OCI-LY1 (cell line): ENCODE measurements at regions not wholly inside any gene's neighbourhood (a gene's known extent, or its start where the extent isn't known, plus 50 kb on each side); places are given as distances from the start of the nearest gene placed in this dataset.
"Not testable (repeated sequence)": the region's sequence is repeated elsewhere in the genome, so short reads cannot be mapped to it uniquely, and the experiment has no call there.

ENCODE experiments used
- H2AFZ ChIP-seq: fragments of 200-600 bp; sonication (generic), shearing (Covaris generic); 2 replicates; pipeline ENCODE4 v1.6.0; 2014; ENCODE audit warnings: antibody characterized with exemption, mild to moderate bottlenecking, low read length
- H3F3A ChIP-seq: fragments of 200-600 bp; sonication (generic), shearing (Covaris generic); 2 replicates; pipeline ENCODE4 v1.6.0; 2014; ENCODE audit warnings: mild to moderate bottlenecking, antibody characterized with exemption, low read length, moderate library complexity; ENCODE audit not compliant: insufficient read depth
- H3K27ac ChIP-seq: fragments of 200-600 bp; sonication (generic); 2 replicates; pipeline ENCODE4 v1.5.1; 2014; ENCODE audit warnings: low read length, mixed run types, mild to moderate bottlenecking, low read depth; ENCODE audit not compliant: poor library complexity, severe bottlenecking
- H3K27me3 ChIP-seq: fragments of 200-600 bp; sonication (generic); 2 replicates; pipeline ENCODE4 v1.6.0; 2014; ENCODE audit warnings: antibody characterized with exemption, mild to moderate bottlenecking, low read length, moderate library complexity; ENCODE audit not compliant: insufficient read depth
- H3K36me3 ChIP-seq: fragments of 200-600 bp; sonication (generic); 2 replicates; pipeline ENCODE4 v1.6.1; 2014; ENCODE audit warnings: mild to moderate bottlenecking, antibody characterized with exemption, low read length, moderate library complexity, mixed read lengths; ENCODE audit not compliant: insufficient read depth
- H3K4me1 ChIP-seq: fragments of 200-600 bp; sonication (generic); 2 replicates; pipeline ENCODE4 v1.5.1; 2014; ENCODE audit warnings: mild to moderate bottlenecking, low read length, moderate library complexity; ENCODE audit not compliant: insufficient read depth, severe bottlenecking
- H3K4me2 ChIP-seq: fragments of 200-600 bp; sonication (generic), shearing (Covaris generic); 2 replicates; pipeline ENCODE4 v1.6.1; 2014; ENCODE audit warnings: low read length
- H3K4me3 ChIP-seq: fragments of 200-600 bp; sonication (generic); 2 replicates; pipeline ENCODE4 v1.5.1; 2014; ENCODE audit warnings: low read length, low read depth, mild to moderate bottlenecking, mixed read lengths; ENCODE audit not compliant: poor library complexity, severe bottlenecking
- H3K79me2 ChIP-seq: fragments of 200-600 bp; shearing (Covaris generic); 2 replicates; pipeline ENCODE4 v1.6.1; 2016; ENCODE audit warnings: mixed run types, low read length, mixed read lengths; ENCODE audit not compliant: insufficient read depth
- H3K9ac ChIP-seq: fragments of 200-600 bp; sonication (generic), shearing (Covaris generic); 2 replicates; pipeline ENCODE4 v1.6.1; 2014; ENCODE audit warnings: mild to moderate bottlenecking, low read length, mixed read lengths
- H3K9me2 ChIP-seq: fragments of 200-600 bp; sonication (generic), shearing (Covaris generic); 2 replicates; pipeline ENCODE4 v1.6.1; 2014; ENCODE audit warnings: low read depth, mild to moderate bottlenecking, low read length, mixed read lengths
- H3K9me3 ChIP-seq: fragments of 200-600 bp; shearing (Covaris generic); 2 replicates; pipeline ENCODE4 v1.6.1; 2014; ENCODE audit warnings: low read length, mixed read lengths
- H4K20me1 ChIP-seq: fragments of 200-600 bp; sonication (generic), shearing (Covaris generic); 2 replicates; pipeline ENCODE4 v1.6.0; 2016; ENCODE audit warnings: mild to moderate bottlenecking, low read length; ENCODE audit not compliant: insufficient read depth
- CTCF ChIP-seq: fragments of 200-600 bp; sonication (generic), shearing (Covaris generic); IDR thresholded peaks from 2 replicates; pipeline ENCODE4 v1.5.1; 2017; ENCODE audit warnings: mild to moderate bottlenecking, antibody characterized with exemption, low read length, moderate library complexity, mixed read lengths

- not testable (repeated sequence) for H3K79me2 ChIP-seq, H3K4me1 ChIP-seq, H3K9me3 ChIP-seq, H3K9me2 ChIP-seq, H3K36me3 ChIP-seq, H3F3A ChIP-seq, H3K27me3 ChIP-seq, H3K4me3 ChIP-seq, H3K4me2 ChIP-seq, H2AFZ ChIP-seq, H4K20me1 ChIP-seq, H3K9ac ChIP-seq, H3K27ac ChIP-seq
- TF ChIP-seq CTCF: peak; percentile 23; the same call in 1 of the 2 replicates
Measured at GRCh38 chr22:16911340-16911739, 86.1 kb upstream of the XKR3 start.

GRCh38 chr22:16902051-16902450 is 76.8 kb upstream of the XKR3 start:
- not testable (repeated sequence) for H3K27me3 ChIP-seq, H3K36me3 ChIP-seq, H2AFZ ChIP-seq, H3K27ac ChIP-seq, H4K20me1 ChIP-seq, H3K4me2 ChIP-seq, H3K9me3 ChIP-seq, H3K4me3 ChIP-seq, H3K4me1 ChIP-seq, H3F3A ChIP-seq, H3K9me2 ChIP-seq, H3K79me2 ChIP-seq, H3K9ac ChIP-seq

- not testable (repeated sequence) for H2AFZ ChIP-seq, H3K9me2 ChIP-seq, H4K20me1 ChIP-seq, H3K9ac ChIP-seq, H3K36me3 ChIP-seq, H3K79me2 ChIP-seq, H3K27ac ChIP-seq, H3K4me3 ChIP-seq, H3K27me3 ChIP-seq, H3K4me2 ChIP-seq, H3K9me3 ChIP-seq, H3F3A ChIP-seq, H3K4me1 ChIP-seq
Measured at GRCh38 chr22:16901579-16901978, 76.4 kb upstream of the XKR3 start.

GRCh38 chr22:16899358-16899757 is 74.1 kb upstream of the XKR3 start:
- not testable (repeated sequence) for H3K9me3 ChIP-seq, H3K36me3 ChIP-seq, H3F3A ChIP-seq

DNA sequence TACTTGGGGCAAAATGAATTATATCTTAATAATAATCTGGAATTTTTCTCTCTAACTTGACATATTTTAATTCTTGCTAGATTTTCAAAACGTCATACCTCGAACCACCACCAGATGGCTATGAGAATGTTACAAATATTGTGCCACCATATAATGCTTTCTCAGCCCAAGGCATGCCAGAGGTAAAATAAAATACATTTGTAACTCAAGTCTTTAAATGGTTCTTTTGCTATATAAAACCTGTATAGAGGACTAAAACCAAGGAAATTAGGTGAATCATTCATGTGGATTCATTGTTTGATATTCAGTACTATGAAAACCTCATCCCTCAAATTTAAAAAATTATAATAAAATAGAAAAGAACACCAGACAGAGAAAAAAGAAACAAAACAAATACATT is 72.2 kb upstream of the XKR3 start:
- H3K4me1 ChIP-seq, H3K4me2 ChIP-seq, H3K79me2 ChIP-seq, H3K4me3 ChIP-seq, H4K20me1 ChIP-seq, H3K27me3 ChIP-seq, H3K9ac ChIP-seq, H2AFZ ChIP-seq, H3K9me3 ChIP-seq, H3F3A ChIP-seq, H3K9me2 ChIP-seq, H3K27ac ChIP-seq, H3K36me3 ChIP-seq: not testable (repeated sequence)

More at GRCh38 chr22:16899358-16899757, 74.1 kb upstream of the XKR3 start:
- not testable (repeated sequence) for H3K4me1 ChIP-seq, H2AFZ ChIP-seq, H3K4me3 ChIP-seq, H4K20me1 ChIP-seq, H3K4me2 ChIP-seq, H3K27ac ChIP-seq, H3K79me2 ChIP-seq, H3K9ac ChIP-seq, H3K27me3 ChIP-seq, H3K9me2 ChIP-seq
